HG03039 (cell line): ENCODE measurements at regions not wholly inside any gene's neighbourhood (a gene's known extent, or its start where the extent isn't known, plus 50 kb on each side); places are given as distances from the start of the nearest gene placed in this dataset.
A peak's percentile ranks its signal among the peaks of the same experiment; 100 is the strongest.

Experiments
- ATAC-seq: cut with Tn5 transposase; IDR thresholded peaks from one replicate; pipeline ENCODE4 v1.9.1; 2021; ENCODE audit warnings: mild to moderate bottlenecking, moderate library complexity; ENCODE audit not compliant: unreplicated experiment

DNA sequence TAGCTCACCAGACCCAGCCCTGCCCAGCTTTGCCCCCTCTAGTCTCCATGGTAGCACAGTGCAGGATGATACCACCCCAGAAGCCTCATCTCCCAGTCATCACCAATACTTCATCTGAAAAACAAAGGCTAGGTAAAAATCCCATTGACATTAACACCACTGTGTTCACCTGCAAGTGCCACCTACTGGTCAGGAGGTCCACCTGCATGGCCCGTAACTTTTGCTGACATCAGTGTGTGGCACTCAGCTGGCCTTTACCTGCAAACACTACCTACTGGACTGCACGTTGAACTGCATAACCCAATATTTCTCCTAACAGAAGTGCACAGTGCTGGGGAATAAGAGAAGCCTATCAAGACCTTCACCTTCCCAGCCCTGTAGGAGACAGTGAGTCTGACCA is 234.7 kb upstream of the ADGRB3 start:
- no peak for ATAC-seq

DNA sequence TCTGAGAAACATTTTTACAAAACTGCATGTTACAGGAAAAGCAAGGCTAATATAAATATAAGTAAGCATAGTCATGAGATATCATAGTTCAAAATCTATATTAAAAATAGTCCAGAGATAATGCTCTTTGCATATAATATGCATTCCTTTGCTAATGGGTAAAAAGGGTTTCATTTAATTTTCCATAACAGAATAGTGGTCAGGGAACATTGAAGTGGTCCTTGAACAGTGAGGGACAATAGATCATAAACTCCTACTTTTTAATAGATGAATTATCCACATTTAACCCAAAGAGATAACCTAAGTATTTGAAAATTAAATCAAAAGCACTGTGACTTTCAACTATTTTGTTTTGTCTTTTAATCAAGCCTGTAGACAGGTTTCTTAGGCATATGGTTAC is 243.1 kb upstream of the ADGRB3 start:
- no peak for ATAC-seq

DNA sequence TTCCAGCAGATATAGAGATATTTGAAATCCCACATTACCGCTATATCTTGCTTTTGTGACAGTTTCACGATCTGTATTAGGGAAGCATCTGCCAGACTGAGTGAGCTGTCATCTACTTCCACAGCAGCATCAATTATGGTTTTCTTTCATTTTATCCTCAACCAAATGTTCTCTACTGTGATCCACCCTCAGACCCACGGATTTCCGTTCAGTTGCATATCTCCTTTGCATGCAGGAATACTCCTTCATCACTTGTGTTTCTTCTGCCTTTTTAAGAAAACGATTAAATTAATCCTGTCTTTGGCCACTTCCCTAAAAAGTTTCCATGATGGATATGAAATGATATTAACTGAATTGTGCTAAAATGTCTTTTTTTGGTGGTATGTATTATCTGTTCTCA is 262.1 kb upstream of the ADGRB3 start:
- ATAC-seq, result no peak

DNA sequence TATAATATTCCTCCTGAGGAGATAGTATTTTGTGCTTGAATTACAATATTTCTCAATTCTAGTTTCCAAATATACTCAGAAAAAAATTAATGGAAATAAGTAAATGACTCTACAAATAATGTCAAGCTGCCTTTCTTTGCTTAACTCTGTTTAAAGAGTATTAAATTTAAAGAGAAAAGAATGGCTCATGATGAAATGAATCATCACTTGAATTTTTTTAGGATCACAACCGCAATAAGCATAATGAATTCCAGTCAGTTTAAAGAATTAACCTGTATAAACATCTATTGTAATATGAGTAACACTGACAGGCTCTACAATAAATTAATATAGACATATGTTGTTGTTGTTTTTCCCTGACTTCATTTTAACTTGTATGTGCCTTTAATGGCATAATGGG is 266.2 kb upstream of the ADGRB3 start:
- no peak for ATAC-seq

DNA sequence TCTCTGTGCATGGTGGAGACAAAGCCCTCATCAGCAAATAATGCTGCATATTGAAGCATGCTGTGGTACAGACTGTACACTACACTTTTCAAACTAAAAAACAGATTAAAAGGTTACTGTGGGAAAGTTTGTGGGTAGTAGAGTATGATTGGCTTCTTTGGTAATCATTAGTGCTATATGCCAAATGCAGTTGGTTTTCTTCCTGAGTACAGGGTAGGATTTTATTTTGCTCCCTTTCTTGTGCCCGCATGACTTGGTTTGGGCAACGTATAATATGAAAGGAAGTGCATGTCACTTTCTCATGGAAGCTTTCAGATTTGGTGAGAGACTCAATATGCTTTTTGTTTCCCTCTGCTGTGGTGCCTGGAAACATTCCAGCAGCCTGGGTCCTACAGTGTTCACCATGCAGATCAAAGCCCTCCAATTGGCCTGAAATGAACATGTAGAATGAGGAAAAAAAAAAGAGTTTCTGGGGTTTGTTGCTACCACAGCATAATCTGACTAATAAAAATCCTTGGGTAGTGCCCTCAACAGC is 270.7 kb upstream of the ADGRB3 start:
- ATAC-seq, result no peak

DNA sequence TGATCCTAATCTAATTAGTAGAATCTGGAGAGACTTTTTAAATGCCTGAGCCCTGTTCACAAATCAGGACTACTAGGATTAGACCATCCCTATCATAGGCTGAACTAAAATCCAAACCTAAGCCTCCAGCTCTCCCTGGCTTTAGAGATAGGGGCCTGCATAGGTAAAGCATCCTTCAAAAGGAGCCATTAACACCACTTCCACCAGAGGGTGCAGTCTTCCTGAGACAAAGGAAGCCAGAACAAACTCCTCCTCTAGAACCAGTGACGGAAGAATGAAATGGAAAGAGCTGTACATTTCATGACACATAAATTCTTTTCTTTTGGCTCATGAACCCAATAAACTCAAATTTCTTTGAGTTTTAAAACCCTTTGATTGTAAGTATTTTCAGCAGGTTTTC is 291.2 kb upstream of the ADGRB3 start:
- ATAC-seq, result peak; percentile 87

DNA sequence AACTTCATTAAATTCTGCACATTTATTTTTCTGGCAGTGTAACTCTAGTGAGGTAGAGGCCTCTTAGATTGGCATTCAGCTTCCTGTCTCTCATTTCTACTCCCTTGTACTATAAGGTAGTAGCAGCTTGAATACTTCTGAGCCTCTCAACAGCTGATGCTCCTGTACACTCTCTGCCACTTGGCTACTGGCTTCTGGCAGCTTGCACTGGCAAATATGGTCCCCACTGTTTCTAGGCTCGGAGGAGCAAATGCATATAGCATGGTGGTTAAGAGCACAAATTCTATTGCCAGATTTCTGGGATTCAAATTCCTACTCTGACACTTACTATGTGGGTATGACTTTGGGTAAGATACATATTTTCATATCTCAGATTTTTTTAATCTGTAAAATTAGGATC is 292.8 kb upstream of the ADGRB3 start:
- ATAC-seq, result no peak

DNA sequence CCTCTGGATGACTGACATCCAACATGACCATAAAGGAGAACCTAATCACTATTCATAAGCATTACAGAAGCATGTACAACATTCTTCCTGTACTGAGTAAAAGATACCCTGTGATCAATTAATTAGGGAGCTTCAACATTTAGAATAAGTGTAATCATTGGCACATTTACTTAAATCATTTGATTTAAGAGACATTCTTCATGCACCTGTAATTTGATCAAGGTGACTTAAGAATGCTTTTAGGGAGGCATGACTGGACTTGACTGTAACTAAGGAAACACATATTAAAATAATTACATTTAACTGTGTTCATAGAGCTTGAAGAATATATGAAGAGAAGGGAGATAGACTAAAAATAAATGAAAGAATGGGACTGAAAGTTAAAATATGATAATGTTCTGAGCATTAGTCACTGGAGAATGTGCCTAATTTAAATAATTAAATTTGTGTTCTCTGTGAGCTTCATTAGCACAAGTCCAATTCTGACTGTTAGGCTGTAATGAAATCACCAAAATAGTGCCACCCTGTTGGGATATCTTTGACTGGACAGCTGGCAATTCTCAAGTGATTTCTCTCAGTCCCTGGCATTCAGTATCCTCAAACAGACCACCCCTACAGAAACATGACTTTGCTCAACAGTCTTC is 295.5 kb upstream of the ADGRB3 start:
- ATAC-seq, result no peak

DNA sequence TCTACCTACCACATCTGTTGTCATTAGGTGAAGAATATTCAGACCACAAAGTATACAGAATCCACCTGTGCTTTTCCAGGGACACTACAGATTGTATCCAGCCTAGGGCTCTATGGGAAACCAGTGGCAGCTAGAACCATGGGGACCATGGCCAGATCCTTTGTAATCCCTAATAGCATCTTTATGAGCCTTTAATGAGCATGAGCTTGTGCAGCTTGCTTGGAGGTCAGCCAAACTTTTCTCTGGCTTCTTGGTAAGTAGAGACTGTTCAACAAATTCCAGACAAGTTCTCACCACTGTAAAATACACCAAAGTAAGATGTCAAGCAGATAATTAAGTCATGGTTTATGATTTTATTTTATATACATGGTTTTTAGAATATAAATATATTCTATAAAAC is 301.6 kb upstream of the ADGRB3 start:
- no peak for ATAC-seq

DNA sequence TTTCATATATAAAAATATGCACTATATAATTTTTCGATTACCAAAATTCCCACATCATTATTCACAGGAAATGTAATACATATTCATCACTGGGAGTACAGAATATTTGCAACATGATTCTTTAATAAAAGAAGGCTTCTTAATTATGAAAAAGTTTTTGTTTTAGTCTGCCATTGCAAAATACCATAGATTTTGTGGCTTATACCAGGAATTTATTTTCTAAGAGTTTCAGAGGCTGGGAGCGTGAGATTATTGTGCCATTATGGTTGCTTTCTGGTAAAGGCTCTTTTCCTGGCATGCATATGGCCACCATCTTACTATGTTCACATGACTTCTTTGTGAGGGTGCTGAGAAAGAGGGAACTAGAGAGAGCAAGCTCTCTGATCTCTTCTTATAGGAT is 306.9 kb upstream of the ADGRB3 start:
- ATAC-seq, result no peak

DNA sequence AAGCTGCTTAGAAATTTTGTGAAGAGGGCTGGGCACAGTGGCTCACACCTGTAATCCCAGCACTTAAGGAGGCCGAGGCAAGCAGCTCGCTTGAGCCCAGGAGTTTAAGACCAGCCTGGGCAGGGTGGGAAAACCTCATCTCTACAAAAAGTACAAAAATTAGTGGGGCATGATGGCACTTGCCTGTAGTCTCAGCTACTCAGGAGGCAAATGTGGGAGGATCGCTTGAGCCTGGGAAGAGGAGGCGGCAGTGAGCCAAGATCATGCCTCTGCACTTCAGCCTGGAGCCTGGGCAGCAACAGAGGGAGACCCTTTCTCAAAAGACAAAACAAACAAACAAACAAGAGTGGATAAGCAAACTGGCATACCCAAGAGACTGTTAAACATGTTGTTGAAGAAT is 308.3 kb upstream of the ADGRB3 start:
- no peak for ATAC-seq

DNA sequence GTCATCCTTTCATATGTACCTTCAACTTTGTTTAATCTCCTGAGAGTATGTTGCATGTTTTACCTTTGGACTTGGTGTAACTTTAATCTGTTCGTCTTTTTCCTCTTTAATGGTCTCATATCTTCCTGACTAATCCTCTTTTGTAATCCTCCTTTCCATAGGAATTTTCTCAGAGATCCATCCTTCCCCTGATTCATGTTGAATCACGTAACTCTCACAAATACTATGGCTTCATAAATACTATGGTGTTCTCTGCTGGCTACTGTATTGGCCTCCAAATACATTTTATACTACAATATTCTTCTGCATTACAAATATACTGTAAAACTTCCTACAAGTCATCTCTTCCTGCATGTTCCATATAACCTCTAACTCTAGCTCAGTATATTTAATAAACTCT is 317.7 kb upstream of the ADGRB3 start:
- no peak for ATAC-seq

DNA sequence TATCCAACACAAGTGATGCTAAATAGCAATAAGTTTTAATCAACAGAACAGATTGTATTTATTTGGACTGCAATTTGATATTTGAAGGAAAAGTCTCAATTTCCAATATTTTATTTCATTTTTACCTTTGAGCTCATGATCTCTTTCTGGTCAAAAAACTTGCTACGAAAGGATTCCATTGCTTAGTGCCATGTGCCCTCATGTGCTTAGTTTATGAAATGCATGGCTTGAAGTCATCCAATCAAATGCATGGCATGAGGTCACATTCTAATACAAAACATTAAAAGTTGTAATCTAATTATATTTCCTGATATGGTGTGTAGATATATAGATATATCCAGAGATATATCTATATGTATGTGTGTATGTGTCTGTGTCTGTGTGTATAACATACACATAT is 321.2 kb upstream of the ADGRB3 start:
- ATAC-seq, result no peak

DNA sequence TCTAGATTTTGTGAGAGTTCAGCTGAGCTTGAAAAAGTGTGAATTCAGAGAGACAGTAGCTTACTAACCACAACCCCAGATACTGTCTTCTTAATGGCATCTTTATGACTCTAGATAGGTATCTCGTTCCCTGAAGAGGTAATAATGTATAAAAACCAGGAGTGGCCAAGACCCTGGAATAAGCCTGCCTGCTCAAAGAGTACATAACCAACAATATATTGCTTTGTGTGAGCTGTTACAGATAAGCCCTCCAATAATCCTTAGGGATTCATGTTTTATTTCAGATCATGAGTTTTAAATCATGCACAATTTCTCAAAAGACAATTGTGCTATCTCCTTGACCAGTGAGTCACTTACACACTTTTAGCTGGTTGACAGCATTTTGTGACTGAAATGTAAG is 327.8 kb upstream of the ADGRB3 start:
- ATAC-seq, result no peak

DNA sequence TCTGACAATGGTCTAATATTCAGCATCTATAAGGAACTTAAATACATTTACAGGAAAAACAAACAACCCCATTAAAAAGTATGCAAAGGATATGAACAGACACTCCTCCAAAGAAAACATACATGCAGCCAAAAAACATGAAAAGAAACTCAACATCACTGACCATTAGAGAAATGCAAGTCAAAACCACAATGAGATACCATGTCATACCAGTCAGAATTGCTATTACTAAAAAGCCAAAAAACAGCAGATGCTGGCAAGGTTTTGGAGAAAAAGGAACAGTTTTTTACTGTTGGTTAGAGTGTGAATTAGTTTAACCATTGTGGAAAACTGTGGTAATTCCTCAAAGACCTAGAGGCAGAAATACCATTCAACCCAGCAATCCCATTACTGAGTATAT is 339.0 kb upstream of the ADGRB3 start:
- ATAC-seq, result no peak

DNA sequence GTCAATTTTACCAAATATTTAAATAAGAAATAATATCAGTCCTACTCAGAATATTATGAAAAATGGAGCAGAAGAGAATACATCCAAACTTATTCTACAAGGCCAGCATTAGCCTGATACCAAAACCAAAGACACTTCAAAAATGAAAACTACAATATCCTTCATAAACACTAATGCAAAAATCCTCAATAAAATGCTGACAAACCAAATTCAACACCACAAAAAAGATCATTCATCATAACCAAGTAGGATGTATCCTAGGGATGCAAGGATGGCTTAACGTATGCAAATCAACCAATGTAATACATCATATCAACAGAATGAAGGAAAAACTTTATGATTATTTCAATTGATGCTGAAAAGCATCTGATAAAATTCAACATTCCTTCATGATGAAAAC is 352.4 kb upstream of the ADGRB3 start:
- ATAC-seq, result no peak

DNA sequence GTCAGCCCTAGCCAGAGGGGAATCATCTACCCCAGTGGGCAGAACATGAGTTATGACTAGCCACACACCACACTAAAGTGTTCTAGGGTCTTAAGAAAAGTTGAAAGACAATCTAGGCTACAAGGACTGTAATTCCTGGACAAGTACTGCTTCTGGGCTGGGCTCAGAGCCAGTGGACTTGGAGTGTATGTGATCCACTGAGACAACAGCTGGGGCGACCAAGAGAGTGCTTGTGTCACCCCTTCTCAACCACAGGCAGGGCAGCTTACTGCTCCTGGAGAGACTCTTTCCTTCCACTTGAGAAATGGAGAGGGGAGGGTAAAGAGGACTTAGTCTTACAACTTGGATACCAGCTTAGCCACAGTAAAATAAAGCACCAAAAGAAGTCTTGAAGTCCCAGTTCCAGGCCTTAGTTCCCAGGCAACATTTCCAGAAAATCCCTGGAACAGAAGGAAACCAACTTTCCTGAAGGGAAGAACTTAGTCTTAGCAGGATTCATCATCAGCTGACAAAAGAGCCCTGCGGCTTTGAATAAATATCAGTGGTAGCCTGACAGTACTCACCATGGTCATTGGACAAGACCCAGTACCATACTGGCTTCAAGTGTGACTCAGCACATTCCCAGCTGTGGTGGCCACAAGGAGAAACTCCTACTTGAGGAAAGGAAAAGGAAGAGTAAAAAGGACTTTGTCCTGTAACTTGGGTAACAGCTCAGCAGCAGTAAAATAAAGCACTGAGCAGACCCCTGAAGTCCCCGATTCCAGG is 355.1 kb upstream of the ADGRB3 start:
- ATAC-seq, result no peak

DNA sequence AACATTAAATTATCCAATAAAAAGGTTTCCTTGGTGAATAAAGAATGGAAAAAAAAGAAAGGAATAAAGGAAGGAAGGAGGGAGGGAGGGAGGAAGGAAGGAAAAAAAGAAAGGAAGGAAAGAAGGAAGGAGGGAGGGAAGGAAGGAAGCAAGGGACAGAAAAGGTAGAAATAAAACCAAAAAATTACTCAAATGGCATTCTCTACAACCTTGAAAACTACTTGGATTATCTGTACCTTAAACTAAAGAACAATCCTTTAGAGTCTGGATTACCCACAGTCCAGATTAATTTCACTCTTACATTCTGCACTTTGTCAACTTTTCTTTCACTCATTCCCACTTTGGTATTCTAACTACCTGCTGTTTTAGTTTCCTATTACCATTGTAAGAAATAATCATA is 361.8 kb upstream of the ADGRB3 start:
- no peak for ATAC-seq

DNA sequence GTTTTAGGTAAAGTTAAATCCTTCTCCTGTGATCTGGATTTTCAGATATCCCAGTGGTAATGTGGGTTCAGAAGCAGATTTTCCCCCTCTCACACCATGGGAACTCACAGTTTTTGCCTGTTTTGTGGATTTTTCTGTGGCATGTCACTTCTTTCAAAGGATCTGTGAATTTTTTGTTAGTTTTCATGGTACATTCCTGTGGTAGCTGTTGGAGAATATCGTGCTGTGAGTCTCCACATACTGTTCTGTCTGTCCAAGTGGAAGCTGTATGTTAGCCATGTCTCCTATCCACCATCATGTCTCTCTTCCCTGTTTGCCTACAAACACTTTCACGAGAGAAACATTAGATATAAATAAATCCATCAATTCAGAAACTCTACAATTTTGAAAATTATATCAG is 378.7 kb upstream of the ADGRB3 start:
- no peak for ATAC-seq

DNA sequence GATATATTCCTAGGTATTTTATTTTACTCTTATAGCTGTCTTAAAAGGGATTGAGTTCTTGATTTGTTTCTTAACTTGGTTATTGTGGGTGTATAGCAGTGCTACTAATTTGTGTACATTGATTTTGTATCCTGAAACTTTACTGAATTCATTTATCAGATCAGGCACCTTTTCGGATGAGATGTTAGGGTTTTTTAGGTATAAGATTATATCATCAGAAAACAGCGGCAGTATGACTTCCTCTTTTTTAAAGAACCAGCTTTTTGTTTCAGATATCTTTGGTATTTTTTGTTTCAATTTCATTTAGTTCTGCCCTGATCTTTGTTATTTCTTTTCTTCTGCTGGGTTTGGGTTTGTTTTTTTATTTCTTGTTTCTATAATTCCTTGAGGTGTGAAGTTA is 382.4 kb upstream of the ADGRB3 start:
- ATAC-seq, result peak; percentile 64

DNA sequence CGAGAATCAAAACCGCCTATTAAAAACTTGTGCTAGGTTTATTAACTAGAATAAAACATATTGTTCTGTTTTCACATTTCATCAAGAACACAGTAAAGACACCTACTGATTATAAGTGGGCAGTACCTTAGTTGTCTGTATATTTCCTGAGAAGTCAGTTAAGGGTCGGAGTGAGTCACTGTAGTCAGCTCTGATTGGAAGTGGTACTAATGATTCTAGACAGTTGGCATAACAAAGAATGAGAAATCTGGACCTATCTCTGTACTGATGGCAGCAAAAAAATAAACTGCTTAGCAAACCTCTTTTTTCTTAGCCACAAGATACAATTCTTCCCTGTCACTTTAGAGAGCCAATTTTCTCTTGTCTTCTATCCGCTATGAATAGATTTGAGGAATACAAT is 387.3 kb upstream of the ADGRB3 start:
- ATAC-seq, result no peak

DNA sequence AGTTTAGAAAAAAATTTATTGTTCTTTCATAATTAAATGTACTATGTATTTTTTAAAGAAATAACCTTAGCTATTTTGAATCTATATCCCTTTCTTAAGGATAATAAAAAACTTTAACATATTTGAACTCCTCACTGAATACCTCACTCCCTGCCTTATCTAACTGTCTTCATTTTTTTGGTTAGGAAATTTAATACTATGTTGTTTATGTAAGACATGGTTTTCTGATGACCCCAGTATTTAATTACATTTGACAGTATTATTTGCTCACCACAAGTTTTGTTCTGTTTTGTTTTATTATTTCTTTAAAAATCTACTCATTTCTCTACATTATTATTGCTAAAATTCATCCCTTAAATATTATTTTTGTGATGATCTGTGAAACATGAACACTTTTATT is 394.4 kb upstream of the ADGRB3 start:
- ATAC-seq, result no peak

DNA sequence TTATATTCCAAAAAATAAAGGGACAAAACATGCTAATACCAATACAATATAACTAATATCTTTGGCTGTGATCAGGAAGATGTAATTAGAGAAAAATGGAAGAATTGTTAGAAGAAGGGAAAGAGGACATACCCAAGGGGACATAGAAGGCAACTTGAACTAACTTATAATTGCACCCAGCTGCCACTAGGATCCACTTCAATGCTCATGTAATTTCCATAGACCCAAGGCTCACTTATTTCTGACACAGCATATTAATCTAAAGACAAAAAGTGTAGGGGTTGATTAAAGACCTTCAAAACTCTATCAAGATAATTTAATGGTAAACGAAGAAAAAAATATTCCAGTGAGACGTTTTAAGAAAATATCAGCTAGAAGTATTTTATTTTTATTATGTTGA is 396.0 kb upstream of the ADGRB3 start:
- no peak for ATAC-seq
